ENCODE measurements at regions not wholly inside any gene's neighbourhood (a gene's known extent, or its start where the extent isn't known, plus 50 kb on each side); places are given as distances from the start of the nearest gene placed in this dataset.

- DNase-seq (ENCODE audit: low spot score), result peak; percentile 17
These were observed 336.4 kb downstream of the LRIG3 start for GRCh38 chr12:58583940-58584339.

GRCh38 chr12:58584880-58585279 lies 335.4 kb downstream of the LRIG3 start:
- no peak for DNase-seq (ENCODE audit: low spot score)

GRCh38 chr12:58586762-58587161 lies 333.5 kb downstream of the LRIG3 start:
- DNase-seq (ENCODE audit: low spot score), result no peak

- DNase-seq (ENCODE audit: low spot score), result peak; percentile 28
These were observed 331.5 kb downstream of the LRIG3 start for GRCh38 chr12:58588770-58589169.

GRCh38 chr12:58592475-58593207 lies 327.7 kb downstream of the LRIG3 start:
- no peak for DNase-seq (ENCODE audit: low spot score)

GRCh38 chr12:58593557-58594304 lies 326.6 kb downstream of the LRIG3 start:
- no peak for DNase-seq (ENCODE audit: low spot score)

- DNase-seq (ENCODE audit: low spot score), result no peak
These were observed 323.9 kb downstream of the LRIG3 start for GRCh38 chr12:58596381-58596780.

- DNase-seq (ENCODE audit: low spot score), result no peak
These were observed 318.8 kb downstream of the LRIG3 start for GRCh38 chr12:58601529-58601928.

- DNase-seq (ENCODE audit: low spot score), result no peak
These were observed 318.1 kb downstream of the LRIG3 start for GRCh38 chr12:58602179-58602578.

- DNase-seq (ENCODE audit: low spot score), result no peak
These were observed 317.6 kb downstream of the LRIG3 start for GRCh38 chr12:58602736-58603135.

- DNase-seq (ENCODE audit: low spot score), result no peak
These were observed 312.5 kb downstream of the LRIG3 start for GRCh38 chr12:58607805-58608204.

GRCh38 chr12:58608711-58609110 lies 311.6 kb downstream of the LRIG3 start:
- peak; percentile 9 for DNase-seq (ENCODE audit: low spot score)

- no peak for DNase-seq (ENCODE audit: low spot score)
These were observed 305.3 kb downstream of the LRIG3 start for GRCh38 chr12:58615047-58615446.

- no peak for DNase-seq (ENCODE audit: low spot score)
These were observed 304.7 kb downstream of the LRIG3 start for GRCh38 chr12:58615576-58615975.

GRCh38 chr12:58616618-58617017 lies 303.7 kb downstream of the LRIG3 start:
- no peak for DNase-seq (ENCODE audit: low spot score)

GRCh38 chr12:58621126-58621525 lies 299.2 kb downstream of the LRIG3 start:
- no peak for DNase-seq (ENCODE audit: low spot score)

GRCh38 chr12:58629376-58629775 lies 290.9 kb downstream of the LRIG3 start:
- no peak for DNase-seq (ENCODE audit: low spot score)

GRCh38 chr12:58633479-58633878 lies 286.8 kb downstream of the LRIG3 start:
- no peak for DNase-seq (ENCODE audit: low spot score)

GRCh38 chr12:58639318-58639934 lies 280.9 kb downstream of the LRIG3 start:
- no peak for DNase-seq (ENCODE audit: low spot score)

GRCh38 chr12:58640314-58640713 lies 280.0 kb downstream of the LRIG3 start:
- no peak for DNase-seq (ENCODE audit: low spot score)

- no peak for DNase-seq (ENCODE audit: low spot score)
These were observed 274.4 kb downstream of the LRIG3 start for GRCh38 chr12:58645946-58646345.

GRCh38 chr12:58647495-58647894 lies 272.8 kb downstream of the LRIG3 start:
- DNase-seq (ENCODE audit: low spot score), result no peak

GRCh38 chr12:58648176-58648575 lies 272.1 kb downstream of the LRIG3 start:
- no peak for DNase-seq (ENCODE audit: low spot score)

Measured in AG08395 (cell line).